ENCODE measurements at regions not wholly inside any gene's neighbourhood (a gene's known extent, or its start where the extent isn't known, plus 50 kb on each side); places are given as distances from the start of the nearest gene placed in this dataset.

GRCh38 chr9:86459599-86460155 lies 105.5 kb upstream of the TUT7 start:
- TF ChIP-seq POLR2A (IDR thresholded peaks at IDR 0.05; ENCODE audit: low read length) (no peak), GATA1 (IDR thresholded peaks at IDR 0.05; ENCODE audit: low read depth, low read length) (no peak)

Measured in erythroblast (primary cell).